HepG2 (cell line): ENCODE measurements at regions not wholly inside any gene's neighbourhood (a gene's known extent, or its start where the extent isn't known, plus 50 kb on each side); places are given as distances from the start of the nearest gene placed in this dataset.
"Not testable (repeated sequence)": the region's sequence is repeated elsewhere in the genome, so short reads cannot be mapped to it uniquely, and the experiment has no call there.

Experiments
- ATAC-seq: fragments of 200-7000 bp; cut with Tn5 transposase; 3 replicates; pipeline ENCODE4 v1.9.1; 2020; ENCODE audit warnings: mild to moderate bottlenecking, moderate library complexity
- BruUV-seq: library from RNA; stranded (reverse); fragments of 400-500 nt; replicated peaks from 2 replicates; lab custom pipeline; 2021; lab: Mats Ljungman, UMichigan
- CTCF ChIA-PET: fragments of 300-600 bp; formaldehyde crosslinking; extraction: SDS; loops from one replicate; lab custom pipeline; 2021; ENCODE audit warnings: low total read pairs, inconsistent platforms, low intra/inter-chr PET ratio; lab: Yijun Ruan, JAX
- POLR2A ChIA-PET: fragments of 350-600 bp; sonication (Branson Sonifier 250); formaldehyde crosslinking; loops from one replicate; lab custom pipeline; 2020; ENCODE audit warnings: antibody characterized with exemption, inconsistent platforms; lab: Yijun Ruan, JAX
- DNase-seq: peaks from one replicate; pipeline ENCODE4 v3.0.0-alpha.2; 2015; ENCODE audit warnings: low spot score
- FAIRE-seq: peaks from 3 replicates; lab custom pipeline; 2011; peaks lifted over from hg19 to GRCh38; lab: Jason Lieb, UNC
- H2AFZ ChIP-seq: one replicate; pipeline ENCODE4 v1.6.1; 2011; ENCODE audit warnings: low read length, inconsistent platforms
- H3K27ac ChIP-seq: fragments of 300-600 bp; 3 replicates; pipeline ENCODE4 v1.8.0; 2011; ENCODE audit warnings: mixed run types, mild to moderate bottlenecking, mixed read lengths, low read length, inconsistent platforms; ENCODE audit not compliant: insufficient read depth; ENCODE audit errors: extremely low read length
- H3K27me3 ChIP-seq, 2 experiments: fragments of 200-600 bp in 1 of 2; 2 replicates in 1 of 2; 3 replicates in 1 of 2; pipeline versions ENCODE4 v1.6.0 to v1.8.0; 2011; ENCODE audit warnings: low read length in 2 of 2, mild to moderate bottlenecking in 2 of 2, moderate library complexity in 2 of 2, inconsistent platforms in 1 of 2; ENCODE audit not compliant: insufficient read depth in 2 of 2, control insufficient read depth in 1 of 2
- H3K36me3 ChIP-seq, 2 experiments: fragments of 200-600 bp in 1 of 2; replicated peaks in 1 of 2; 2 replicates in 1 of 2; 3 replicates in 1 of 2; pipeline versions ENCODE4 v1.5.1 to v1.8.0; 2011; ENCODE audit warnings: low read length in 2 of 2, inconsistent platforms in 1 of 2; ENCODE audit not compliant: insufficient read depth in 2 of 2, control insufficient read depth in 1 of 2
- H3K4me1 ChIP-seq: 2 replicates; pipeline ENCODE4 v1.5.1; 2012; ENCODE audit warnings: low read length, inconsistent platforms; ENCODE audit not compliant: insufficient read depth
- H3K4me2 ChIP-seq: 2 replicates; pipeline ENCODE4 v1.6.0; 2011; ENCODE audit warnings: low read depth, low read length, inconsistent platforms
- H3K4me3 ChIP-seq, 3 experiments: fragments of 200-600 bp in 1 of 3; sonication (generic), shearing (Covaris generic) in 1 of 3; replicated peaks in 1 of 3; 2 replicates each; pipeline ENCODE4 v1.5.1; 2011 to 2016; ENCODE audit warnings: low read length in 3 of 3, inconsistent platforms in 2 of 3, low read depth in 2 of 3, mild to moderate bottlenecking in 2 of 3, control low read depth in 1 of 3, mixed read lengths in 1 of 3; ENCODE audit not compliant: insufficient read depth in 1 of 3
- H3K79me2 ChIP-seq: one replicate; pipeline ENCODE4 v1.6.1; 2011; ENCODE audit warnings: low read length, inconsistent platforms; ENCODE audit not compliant: insufficient read depth
- H3K9ac ChIP-seq: 2 replicates; pipeline ENCODE4 v1.6.0; 2011; ENCODE audit warnings: mild to moderate bottlenecking, low read depth, low read length, inconsistent platforms; ENCODE audit not compliant: insufficient read depth
- H3K9me3 ChIP-seq: 2 replicates; pipeline ENCODE4 v1.5.1; 2012; ENCODE audit warnings: mild to moderate bottlenecking, low read length
- H4K20me1 ChIP-seq: 2 replicates; pipeline ENCODE4 v1.6.0; 2011; ENCODE audit warnings: inconsistent platforms, mild to moderate bottlenecking, low read length, moderate library complexity; ENCODE audit not compliant: insufficient read depth
- CREBL2 ChIP-seq: sonication (generic); formaldehyde crosslinking; IDR thresholded peaks from 2 replicates; pipeline ENCODE4 v1.8.1; 2023; ENCODE audit warnings: missing genetic modification reagents, mild to moderate bottlenecking, borderline replicate concordance
- EHMT2 ChIP-seq: fragments of 200-600 bp; sonication (generic); IDR thresholded peaks from 2 replicates; pipeline ENCODE4 v1.7.0; 2017; ENCODE audit warnings: antibody characterized with exemption, low read depth, low read length, borderline replicate concordance
- FUBP1 ChIP-seq: sonication (generic); formaldehyde crosslinking; IDR thresholded peaks from 2 replicates; pipeline ENCODE4 v1.5.1; 2020; ENCODE audit warnings: missing genetic modification reagents, mild to moderate bottlenecking, borderline replicate concordance
- MAFF ChIP-seq: IDR thresholded peaks from 2 replicates; pipeline ENCODE4 v1.6.1; 2011; ENCODE audit warnings: low read depth, low read length, improper control_type of control experiment
- MAFK ChIP-seq, 2 experiments: IDR thresholded peaks in 1 of 2; conservative IDR thresholded peaks in 1 of 2; 2 replicates each; pipeline ENCODE4 v1.6.1; 2011; ENCODE audit warnings: improper control_type of control experiment in 2 of 2, low read length in 2 of 2
- MXI1 ChIP-seq: IDR thresholded peaks from 3 replicates; pipeline ENCODE4 v1.6.1; 2012; ENCODE audit warnings: low read depth, low read length, inconsistent platforms, borderline replicate concordance
- SMYD3 ChIP-seq: sonication (generic); formaldehyde crosslinking; IDR thresholded peaks from 2 replicates; pipeline ENCODE4 v1.8.1; 2023; ENCODE audit warnings: mild to moderate bottlenecking, missing genetic modification reagents
- ZNF234 ChIP-seq: sonication (generic); formaldehyde crosslinking; conservative IDR thresholded peaks from 2 replicates; pipeline ENCODE4 v1.5.1; 2020; ENCODE audit warnings: mild to moderate bottlenecking, missing genetic modification reagents
- ZNF670 ChIP-seq: sonication (generic); formaldehyde crosslinking; IDR thresholded peaks from 2 replicates; pipeline ENCODE4 v1.8.0; 2022; ENCODE audit warnings: mild to moderate bottlenecking, missing genetic modification reagents, borderline replicate concordance
- WGBS: methylation state at CpG from one replicate; pipeline ENCODE4 v1.1.6; 2017; ENCODE audit warnings: low lambda C conversion rate; 5-methylcytosine and 5-hydroxymethylcytosine counted together
- in situ Hi-C: cut with HindIII; loops from 2 replicates; pipeline ENCODE4 v1.10.0; 2017; ENCODE audit warnings: low pct_unique_long_range_greater_than_20kb; ENCODE audit not compliant: extremely low pct_ligation_motif_present
- intact Hi-C: fragments of 100-400 bp; cut with micrococcal nuclease; formaldehyde crosslinking; loops from one replicate; pipeline ENCODE4 v1.10.0; 2022; ENCODE audit not compliant: unreplicated experiment

GRCh38 chr4:170348945-170349344 lies 259.2 kb upstream of the AADAT start (continued):
- TF ChIP-seq EHMT2 (no peak), SMYD3 (CRISPR knock-in tag) (no peak), FUBP1 (no peak), ZNF670 (CRISPR knock-in tag) (no peak), MXI1 (no peak), ZNF234 (CRISPR knock-in tag) (no peak), MAFK (conservative IDR thresholded peaks at IDR 0.05 in 1 of 2, IDR thresholded peaks at IDR 0.05 in 1 of 2; ENCODE audit: low read length in 2 of 2) (peak; percentile 70 to 87; a peak in 3 of 4 replicates), CREBL2 (CRISPR knock-in tag) (no peak), MAFF (peak; percentile 83)

GRCh38 chr4:170347191-170347590 lies 257.4 kb upstream of the AADAT start:
- WGBS: 0% methylated on average over 1 of the region's 1 CpG
- ATAC-seq, H2AFZ ChIP-seq, H3K27me3 ChIP-seq, H3K36me3 ChIP-seq, intact Hi-C loops, BruUV-seq, H3K4me3 ChIP-seq, H3K9me3 ChIP-seq, in situ Hi-C loops, DNase-seq, H3K4me1 ChIP-seq, H3K27ac ChIP-seq, FAIRE-seq, H3K4me2 ChIP-seq, POLR2A ChIA-PET, H3K9ac ChIP-seq, CTCF ChIA-PET, H3K79me2 ChIP-seq, H4K20me1 ChIP-seq: not testable (repeated sequence)
